ENCODE measurements at regions not wholly inside any gene's neighbourhood (a gene's known extent, or its start where the extent isn't known, plus 50 kb on each side); places are given as distances from the start of the nearest gene placed in this dataset.

- TF ChIP-seq POLR2A (IDR thresholded peaks at IDR 0.05) (no peak), CTCF (IDR thresholded peaks at IDR 0.05) (no peak)
Measured at GRCh38 chr12:71312768-71313403, 126.7 kb upstream of the LGR5 start.
